NT2/D1 (cell line): ENCODE measurements at regions not wholly inside any gene's neighbourhood (a gene's known extent, or its start where the extent isn't known, plus 50 kb on each side); places are given as distances from the start of the nearest gene placed in this dataset.
A peak's percentile ranks its signal among the peaks of the same experiment; 100 is the strongest.
"Not testable (repeated sequence)": the region's sequence is repeated elsewhere in the genome, so short reads cannot be mapped to it uniquely, and the experiment has no call there.

ENCODE experiments used
- DNase-seq: peaks from one replicate; pipeline ENCODE4 v3.0.0-alpha.2; 2011; ENCODE audit warnings: low read depth, low spot score
- H3K27me3 ChIP-seq: 2 replicates; pipeline ENCODE4 v1.6.0; 2011; ENCODE audit warnings: mild to moderate bottlenecking; ENCODE audit not compliant: insufficient read length, insufficient read depth
- H3K36me3 ChIP-seq: 2 replicates; pipeline ENCODE4 v1.6.1; 2011; ENCODE audit warnings: mild to moderate bottlenecking, low read length, mixed read lengths; ENCODE audit not compliant: insufficient read depth, insufficient read length
- H3K4me1 ChIP-seq: 2 replicates; pipeline ENCODE4 v1.5.1; 2011; ENCODE audit not compliant: insufficient read depth, insufficient read length
- H3K4me3 ChIP-seq: 2 replicates; pipeline ENCODE4 v1.5.1; 2011; ENCODE audit warnings: low read depth; ENCODE audit not compliant: insufficient read length
- H3K9ac ChIP-seq: 2 replicates; pipeline ENCODE4 v1.6.0; 2011; ENCODE audit warnings: low read depth; ENCODE audit not compliant: insufficient read length
- H3K9me3 ChIP-seq: 2 replicates; pipeline ENCODE4 v1.5.1; 2011; ENCODE audit warnings: mild to moderate bottlenecking, low read length; ENCODE audit not compliant: insufficient read depth
- SUZ12 ChIP-seq: IDR thresholded peaks from 2 replicates; pipeline ENCODE4 v1.6.1; 2011; ENCODE audit not compliant: insufficient read length, insufficient read depth; ENCODE audit errors: extremely low read depth
- YY1 ChIP-seq: IDR thresholded peaks from 2 replicates; pipeline ENCODE4 v1.6.1; 2011; ENCODE audit not compliant: insufficient read length, insufficient read depth
- ZNF274 ChIP-seq: IDR thresholded peaks from 2 replicates; pipeline ENCODE4 v1.6.1; 2011; ENCODE audit warnings: mild to moderate bottlenecking, low read depth, low read length

DNA sequence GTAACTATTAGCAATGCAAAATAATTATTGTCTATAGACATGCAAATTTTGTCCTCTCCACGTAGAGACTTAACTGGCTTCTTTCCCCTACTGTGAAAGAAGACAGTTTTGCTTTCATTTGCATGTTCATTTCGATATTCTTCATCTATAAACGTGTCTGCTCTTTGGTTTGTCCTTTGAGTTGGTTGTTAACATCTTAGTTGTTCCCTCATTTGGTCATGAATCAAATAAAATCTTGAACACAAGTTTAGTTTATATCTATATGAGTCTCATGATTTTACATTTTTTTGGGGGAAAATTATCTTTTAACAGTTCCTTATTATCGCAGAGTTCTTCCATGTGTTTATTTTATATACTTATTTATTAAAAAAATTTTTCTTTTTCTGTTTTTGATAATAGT is 214.4 kb downstream of the UTP18 start:
- no peak for TF ChIP-seq SUZ12
- no peak for TF ChIP-seq YY1
- TF ChIP-seq ZNF274: no peak
- Histone ChIP-seq H3K9ac (no peak overlapping the region), H3K9me3 (no peaks in the 10 kb centered on the region), H3K4me1 (peaks cover 3% of the 10 kb centered on the region), H3K36me3 (no peaks in the 10 kb centered on the region), H3K4me3 (no peak overlapping the region), H3K27me3 (no peaks in the 10 kb centered on the region)
- DNase-seq: no peak

DNA sequence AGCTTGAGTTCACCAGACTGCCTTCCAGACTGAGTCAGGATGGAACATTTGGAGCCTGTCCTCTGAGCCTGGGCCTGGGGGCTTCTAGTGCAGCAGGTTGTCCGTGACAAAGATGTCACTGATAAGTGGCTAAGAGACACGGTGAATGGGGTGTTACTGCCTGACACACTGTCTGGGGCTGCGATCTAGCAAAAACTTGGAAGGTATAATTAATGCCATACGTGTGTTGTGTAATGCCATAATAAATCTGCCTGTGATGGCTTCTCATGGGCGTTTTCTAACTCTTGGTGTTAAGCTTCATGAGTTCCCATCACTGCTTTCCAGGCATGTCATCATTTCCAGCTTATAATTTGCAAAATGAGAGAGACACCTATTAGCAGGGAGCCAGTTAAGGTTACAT is 215.4 kb downstream of the UTP18 start:
- no peak for TF ChIP-seq ZNF274
- TF ChIP-seq YY1: no peak
- no peak for TF ChIP-seq SUZ12
- Histone ChIP-seq H3K27me3 (no peaks in the 10 kb centered on the region), H3K9me3 (peaks cover 4% of the 10 kb centered on the region; the same call in 1 of the 2 replicates), H3K9ac (no peak overlapping the region), H3K36me3 (no peaks in the 10 kb centered on the region), H3K4me3 (no peak overlapping the region), H3K4me1 (peaks cover 3% of the 10 kb centered on the region)
- DNase-seq: no peak

- H3K4me3 ChIP-seq: no peak overlapping the region
- no peaks in the 10 kb centered on the region for H3K36me3 ChIP-seq
- no peak for DNase-seq
- H3K4me1 ChIP-seq: no peaks in the 10 kb centered on the region
- H3K9me3 ChIP-seq: peaks cover 15% of the 10 kb centered on the region; the same call in 1 of the 2 replicates
- H3K27me3 ChIP-seq: no peaks in the 10 kb centered on the region
- TF ChIP-seq SUZ12: no peak
- no peak for TF ChIP-seq YY1
- no peak for TF ChIP-seq ZNF274
- H3K9ac ChIP-seq: no peak overlapping the region
These were observed 219.0 kb downstream of the UTP18 start for GRCh38 chr17:51479303-51479702.

DNA sequence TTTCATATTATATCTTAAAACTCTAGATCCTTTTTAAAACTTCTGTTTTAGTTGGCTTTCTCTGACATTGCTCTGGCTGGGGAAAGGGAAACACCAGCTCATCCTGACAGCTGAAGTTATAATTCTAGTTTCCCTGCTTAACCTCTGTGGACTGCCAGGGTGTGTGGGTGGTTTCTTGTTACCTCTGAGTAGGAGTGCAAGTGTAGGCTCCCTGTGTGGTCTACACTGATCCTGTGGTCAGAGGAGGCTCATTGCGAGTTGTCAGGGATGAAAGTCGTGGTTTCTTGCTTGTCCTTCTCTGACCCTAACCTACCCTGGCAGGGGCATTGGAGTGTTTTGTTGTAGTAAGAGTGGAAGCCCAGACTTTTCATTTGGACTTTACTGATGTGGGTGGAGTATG is 221.0 kb downstream of the UTP18 start:
- no peak overlapping the region for H3K4me3 ChIP-seq
- DNase-seq: no peak
- H3K4me1 ChIP-seq: no peaks in the 10 kb centered on the region
- no peaks in the 10 kb centered on the region for H3K27me3 ChIP-seq
- TF ChIP-seq YY1 (no peak), ZNF274 (no peak), SUZ12 (no peak)
- no peaks in the 10 kb centered on the region for H3K36me3 ChIP-seq
- peaks cover 15% of the 10 kb centered on the region; the same call in 1 of the 2 replicates for H3K9me3 ChIP-seq
- H3K9ac ChIP-seq: no peak overlapping the region

- H3K27me3 ChIP-seq, DNase-seq, H3K4me3 ChIP-seq, H3K4me1 ChIP-seq, H3K9ac ChIP-seq, H3K36me3 ChIP-seq: not testable (repeated sequence)
- H3K9me3 ChIP-seq: peaks cover 15% of the 10 kb centered on the region; the same call in 1 of the 2 replicates
These were observed 221.9 kb downstream of the UTP18 start for GRCh38 chr17:51482248-51482647.

GRCh38 chr17:51486091-51486490 is 225.7 kb downstream of the UTP18 start:
- no peak overlapping the region for H3K9ac ChIP-seq
- TF ChIP-seq SUZ12 (no peak), ZNF274 (no peak), YY1 (no peak)
- H3K4me1 ChIP-seq: no peaks in the 10 kb centered on the region
- H3K4me3 ChIP-seq: no peak overlapping the region
- H3K9me3 ChIP-seq: peaks cover 9% of the 10 kb centered on the region; the same call in 1 of the 2 replicates
- no peaks in the 10 kb centered on the region for H3K36me3 ChIP-seq
- no peaks in the 10 kb centered on the region for H3K27me3 ChIP-seq
- DNase-seq: no peak

DNA sequence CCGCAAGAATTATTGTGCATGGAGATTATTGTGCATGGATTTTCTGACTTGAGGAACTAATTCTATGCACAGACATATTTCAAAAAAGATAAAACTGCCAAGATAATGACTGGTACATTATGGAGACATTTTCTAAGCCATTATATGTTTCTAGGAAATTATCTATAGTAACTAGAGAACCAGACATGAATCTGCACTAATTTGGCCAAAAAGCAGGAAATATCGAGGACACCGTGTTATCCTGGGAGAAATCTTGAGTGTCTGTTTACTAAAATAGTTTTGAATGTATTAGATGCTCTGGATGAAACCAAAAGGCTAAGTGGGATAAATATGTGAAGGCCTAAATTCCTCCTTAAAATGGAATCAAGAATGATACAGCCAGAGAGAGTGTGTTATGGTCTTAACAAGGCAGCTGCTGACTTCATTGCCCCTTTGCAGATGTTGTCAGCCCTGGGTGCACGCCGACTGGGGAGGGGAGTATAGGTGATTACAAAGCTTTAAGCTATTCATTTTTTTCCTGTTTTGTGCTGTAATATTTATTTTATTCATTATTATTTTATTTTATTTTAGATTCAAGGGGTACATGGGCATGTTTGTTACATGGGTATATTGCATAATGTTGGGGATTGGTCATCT is 226.7 kb downstream of the UTP18 start:
- H3K9me3 ChIP-seq: peaks cover 2% of the 10 kb centered on the region; the same call in 1 of the 2 replicates
- no peak overlapping the region for H3K4me3 ChIP-seq
- TF ChIP-seq YY1 (no peak), ZNF274 (no peak), SUZ12 (no peak)
- H3K9ac ChIP-seq: no peak overlapping the region
- no peaks in the 10 kb centered on the region for H3K4me1 ChIP-seq
- H3K36me3 ChIP-seq: no peaks in the 10 kb centered on the region
- no peaks in the 10 kb centered on the region for H3K27me3 ChIP-seq
- no peak for DNase-seq

GRCh38 chr17:51487947-51488346 is 227.6 kb downstream of the UTP18 start:
- Histone ChIP-seq H3K4me3 (no peak overlapping the region), H3K36me3 (no peaks in the 10 kb centered on the region)
- peak; percentile 39 for DNase-seq

More at GRCh38 chr17:51487947-51488346, 227.6 kb downstream of the UTP18 start:
- TF ChIP-seq YY1: no peak
- TF ChIP-seq ZNF274: no peak
- TF ChIP-seq SUZ12: no peak
- Histone ChIP-seq H3K9ac (no peak overlapping the region), H3K27me3 (no peaks in the 10 kb centered on the region), H3K4me1 (no peaks in the 10 kb centered on the region), H3K9me3 (no peaks in the 10 kb centered on the region)
